Right lobe of liver (tissue), 4 donors: ENCODE measurements at regions not wholly inside any gene's neighbourhood (a gene's known extent, or its start where the extent isn't known, plus 50 kb on each side); places are given as distances from the start of the nearest gene placed in this dataset.

Source experiments
- POLR2A ChIP-seq: fragments of 450-650 bp; IDR thresholded peaks from one replicate; pipeline ENCODE4 v1.6.1; 2017; ENCODE audit warnings: antibody characterized with exemption, mild to moderate bottlenecking
- TF ChIP-seq, protein P1 (sequence below), 4 donors: fragments of 200-600 bp in 3 of 4; fragments of 450-650 bp in 1 of 4; IDR thresholded peaks; one replicate each; pipeline versions ENCODE4 v1.5.1 to v1.8.0; 2016 to 2022; ENCODE audit warnings: antibody characterized with exemption in 4 of 4, mild to moderate bottlenecking in 2 of 4
- donor health status: DM: no; HTN: no; CAD: no.
- donor health status: DM: no; HTN: no; CAD: no.
- donor health status: DM: no; HTN: yes; CAD: no.

- TF ChIP-seq, protein P1, sequence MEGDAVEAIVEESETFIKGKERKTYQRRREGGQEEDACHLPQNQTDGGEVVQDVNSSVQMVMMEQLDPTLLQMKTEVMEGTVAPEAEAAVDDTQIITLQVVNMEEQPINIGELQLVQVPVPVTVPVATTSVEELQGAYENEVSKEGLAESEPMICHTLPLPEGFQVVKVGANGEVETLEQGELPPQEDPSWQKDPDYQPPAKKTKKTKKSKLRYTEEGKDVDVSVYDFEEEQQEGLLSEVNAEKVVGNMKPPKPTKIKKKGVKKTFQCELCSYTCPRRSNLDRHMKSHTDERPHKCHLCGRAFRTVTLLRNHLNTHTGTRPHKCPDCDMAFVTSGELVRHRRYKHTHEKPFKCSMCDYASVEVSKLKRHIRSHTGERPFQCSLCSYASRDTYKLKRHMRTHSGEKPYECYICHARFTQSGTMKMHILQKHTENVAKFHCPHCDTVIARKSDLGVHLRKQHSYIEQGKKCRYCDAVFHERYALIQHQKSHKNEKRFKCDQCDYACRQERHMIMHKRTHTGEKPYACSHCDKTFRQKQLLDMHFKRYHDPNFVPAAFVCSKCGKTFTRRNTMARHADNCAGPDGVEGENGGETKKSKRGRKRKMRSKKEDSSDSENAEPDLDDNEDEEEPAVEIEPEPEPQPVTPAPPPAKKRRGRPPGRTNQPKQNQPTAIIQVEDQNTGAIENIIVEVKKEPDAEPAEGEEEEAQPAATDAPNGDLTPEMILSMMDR (IDR thresholded peaks at IDR 0.05) = no peak
- TF ChIP-seq POLR2A = no peak
Measured at GRCh38 chr6:62338477-62338876, 52.5 kb upstream of the KHDRBS2 start.
